Lower leg skin (tissue), 4 donors: ENCODE measurements at regions not wholly inside any gene's neighbourhood (a gene's known extent, or its start where the extent isn't known, plus 50 kb on each side); places are given as distances from the start of the nearest gene placed in this dataset.

Experiments
- DNase-seq, 2 donors: peaks; one replicate each; pipeline ENCODE4 v3.0.0-alpha.2; 2019; ENCODE audit warnings: low spot score in 2 of 2
- H3K4me3 ChIP-seq: fragments of 200-600 bp; sonication (generic); 2 replicates; pipeline ENCODE4 v1.5.1; 2017; ENCODE audit warnings: mild to moderate bottlenecking, low read depth; ENCODE audit not compliant: poor library complexity, severe bottlenecking
- POLR2A ChIP-seq, 2 donors: fragments of 450-650 bp; IDR thresholded peaks; one replicate each; pipeline ENCODE4 v1.6.1; 2016 to 2017; ENCODE audit warnings: antibody characterized with exemption in 2 of 2, mild to moderate bottlenecking in 1 of 2, moderate library complexity in 1 of 2
- WGBS, 2 donors: methylation state at CpG; one replicate each; pipeline ENCODE4 v1.1.5; 2018; 5-methylcytosine and 5-hydroxymethylcytosine counted together
- intact Hi-C: fragments of 100-400 bp; cut with DNase I; formaldehyde crosslinking; loops from one replicate; pipeline ENCODE4 v1.15.0; 2023; ENCODE audit warnings: low total_unique reads
- TF ChIP-seq, protein P1 (sequence below), 3 donors: fragments of 450-650 bp; IDR thresholded peaks; one replicate each; pipeline ENCODE4 v1.5.1; 2016; ENCODE audit warnings: antibody characterized with exemption in 3 of 3, mild to moderate bottlenecking in 3 of 3, moderate library complexity in 2 of 3

DNA sequence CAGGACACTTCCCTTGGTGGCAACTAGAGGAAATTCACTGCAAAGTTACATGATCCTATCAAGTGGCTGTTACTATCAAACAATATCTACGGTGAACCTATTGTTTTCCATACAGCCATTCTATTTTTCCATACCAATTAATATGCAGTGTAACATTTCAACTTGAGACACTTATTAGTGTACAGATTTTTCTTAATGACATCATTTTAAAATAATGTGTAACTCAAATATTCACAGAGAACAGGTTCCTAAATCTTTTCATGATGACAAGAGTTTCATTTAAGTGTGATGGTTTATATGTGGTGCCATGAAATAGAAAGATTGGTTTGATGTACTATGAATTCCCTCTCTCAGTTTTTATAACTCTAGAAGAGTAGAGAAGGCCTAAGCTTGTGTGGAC is 291.2 kb upstream of the SOX5 start:
- no peak overlapping the region for H3K4me3 ChIP-seq
- intact Hi-C loops, result no loop called here
- 84 to 89% methylated on average over 1 of the region's 1 CpG for WGBS, 2 donors
- no peak for DNase-seq
- TF ChIP-seq, protein P1, sequence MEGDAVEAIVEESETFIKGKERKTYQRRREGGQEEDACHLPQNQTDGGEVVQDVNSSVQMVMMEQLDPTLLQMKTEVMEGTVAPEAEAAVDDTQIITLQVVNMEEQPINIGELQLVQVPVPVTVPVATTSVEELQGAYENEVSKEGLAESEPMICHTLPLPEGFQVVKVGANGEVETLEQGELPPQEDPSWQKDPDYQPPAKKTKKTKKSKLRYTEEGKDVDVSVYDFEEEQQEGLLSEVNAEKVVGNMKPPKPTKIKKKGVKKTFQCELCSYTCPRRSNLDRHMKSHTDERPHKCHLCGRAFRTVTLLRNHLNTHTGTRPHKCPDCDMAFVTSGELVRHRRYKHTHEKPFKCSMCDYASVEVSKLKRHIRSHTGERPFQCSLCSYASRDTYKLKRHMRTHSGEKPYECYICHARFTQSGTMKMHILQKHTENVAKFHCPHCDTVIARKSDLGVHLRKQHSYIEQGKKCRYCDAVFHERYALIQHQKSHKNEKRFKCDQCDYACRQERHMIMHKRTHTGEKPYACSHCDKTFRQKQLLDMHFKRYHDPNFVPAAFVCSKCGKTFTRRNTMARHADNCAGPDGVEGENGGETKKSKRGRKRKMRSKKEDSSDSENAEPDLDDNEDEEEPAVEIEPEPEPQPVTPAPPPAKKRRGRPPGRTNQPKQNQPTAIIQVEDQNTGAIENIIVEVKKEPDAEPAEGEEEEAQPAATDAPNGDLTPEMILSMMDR (IDR thresholded peaks at IDR 0.05), result no peak
- no peak for TF ChIP-seq POLR2A (IDR thresholded peaks at IDR 0.05)

- intact Hi-C loops, result no loop called here
Measured at GRCh38 chr12:24233519-24234246, 284.2 kb upstream of the SOX5 start.

GRCh38 chr12:24232531-24232930 is 283.1 kb upstream of the SOX5 start:
- DNase-seq, result no peak
- intact Hi-C loops, result no loop called here
- no peak overlapping the region for H3K4me3 ChIP-seq
- WGBS, 2 donors, result 81 to 88% methylated on average over 2 of the region's 2 CpGs
- TF ChIP-seq, protein P1 (IDR thresholded peaks at IDR 0.05), result no peak
- no peak for TF ChIP-seq POLR2A (IDR thresholded peaks at IDR 0.05)

More at GRCh38 chr12:24233519-24234246, 284.2 kb upstream of the SOX5 start:
- 38% methylated on average over 7 of the region's 7 CpGs for WGBS, 2 donors
- no peak for TF ChIP-seq POLR2A (IDR thresholded peaks at IDR 0.05)
- TF ChIP-seq, protein P1 (IDR thresholded peaks at IDR 0.05), result no peak
- no peak overlapping the region for H3K4me3 ChIP-seq
- no peak for DNase-seq

GRCh38 chr12:24231298-24231697 is 281.8 kb upstream of the SOX5 start:
- TF ChIP-seq, protein P1 (IDR thresholded peaks at IDR 0.05), result no peak
- TF ChIP-seq POLR2A (IDR thresholded peaks at IDR 0.05), result no peak
- intact Hi-C loops, result no loop called here
- no peak overlapping the region for H3K4me3 ChIP-seq
- WGBS, 2 donors, result 89 to 94% methylated on average over 5 of the region's 5 CpGs
- no peak for DNase-seq

DNA sequence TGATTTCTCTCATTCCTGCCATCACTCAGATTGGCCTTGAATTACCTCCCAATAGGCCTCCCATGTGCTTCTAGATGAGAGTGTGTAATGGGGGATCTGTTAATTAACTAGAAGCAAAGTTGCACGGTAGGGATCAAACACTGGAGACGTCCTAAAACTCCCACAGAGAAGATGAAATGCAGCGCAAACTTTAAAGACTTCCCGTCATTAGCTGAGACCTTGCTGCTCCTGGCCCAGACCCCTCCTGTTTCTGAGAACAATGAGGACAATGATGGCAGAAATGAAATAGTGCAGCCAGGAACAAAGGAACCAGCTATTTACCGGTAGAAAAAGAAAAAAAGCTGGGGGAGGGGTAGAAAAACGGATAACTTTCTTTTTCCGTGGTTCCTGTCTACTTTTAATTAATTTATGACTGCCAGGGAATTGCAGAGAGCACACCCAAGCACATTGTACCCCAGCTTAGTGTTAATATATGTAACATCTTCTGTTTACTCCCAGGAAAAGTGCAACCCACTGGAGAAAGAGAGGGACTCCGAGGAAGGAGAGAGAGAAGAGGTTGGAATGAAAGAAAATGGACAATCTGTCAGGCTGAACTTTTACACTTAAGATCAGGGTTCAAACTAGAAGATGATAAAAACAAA is 280.7 kb upstream of the SOX5 start:
- intact Hi-C loops, result no loop called here
- WGBS, 2 donors, result 68% methylated on average over 8 of the region's 8 CpGs
- TF ChIP-seq POLR2A (IDR thresholded peaks at IDR 0.05), result no peak
- TF ChIP-seq, protein P1 (IDR thresholded peaks at IDR 0.05), result no peak
- H3K4me3 ChIP-seq, result no peak overlapping the region
- no peak for DNase-seq
